NCI-H2171 treated with DMSO at 0.1 percent for 48 hours (cell line): ENCODE measurements at regions not wholly inside any gene's neighbourhood (a gene's known extent, or its start where the extent isn't known, plus 50 kb on each side); places are given as distances from the start of the nearest gene placed in this dataset.
"Not testable (repeated sequence)": the region's sequence is repeated elsewhere in the genome, so short reads cannot be mapped to it uniquely, and the experiment has no call there.

ENCODE experiments used
- DNase-seq: peaks from one replicate; lab custom pipeline; 2025; lab: John Stamatoyannopoulos, UW

GRCh38 chr12:115394496-115395220 lies 710.7 kb upstream of the TBX3 start:
- no peak for DNase-seq

- no peak for DNase-seq
Measured at GRCh38 chr12:115388139-115388538, 704.2 kb upstream of the TBX3 start.

GRCh38 chr12:115387467-115387901 lies 703.5 kb upstream of the TBX3 start:
- DNase-seq = no peak

- DNase-seq = no peak
Measured at GRCh38 chr12:115386946-115387345, 703.0 kb upstream of the TBX3 start.

GRCh38 chr12:115385141-115385540 lies 701.2 kb upstream of the TBX3 start:
- no peak for DNase-seq

GRCh38 chr12:115384391-115384790 lies 700.4 kb upstream of the TBX3 start:
- DNase-seq = no peak

GRCh38 chr12:115383668-115384067 lies 699.7 kb upstream of the TBX3 start:
- no peak for DNase-seq

- DNase-seq = no peak
Measured at GRCh38 chr12:115382681-115383080, 698.7 kb upstream of the TBX3 start.

GRCh38 chr12:115380546-115381120 lies 696.7 kb upstream of the TBX3 start:
- DNase-seq = no peak

- DNase-seq = no peak
Measured at GRCh38 chr12:115378291-115378690, 694.3 kb upstream of the TBX3 start.

GRCh38 chr12:115377779-115378178 lies 693.8 kb upstream of the TBX3 start:
- DNase-seq = no peak

- DNase-seq = no peak
Measured at GRCh38 chr12:115377230-115377629, 693.3 kb upstream of the TBX3 start.

GRCh38 chr12:115375186-115375991 lies 691.4 kb upstream of the TBX3 start:
- no peak for DNase-seq

GRCh38 chr12:115374480-115375185 lies 690.7 kb upstream of the TBX3 start:
- no peak for DNase-seq

- DNase-seq = no peak
Measured at GRCh38 chr12:115371711-115372110, 687.7 kb upstream of the TBX3 start.

GRCh38 chr12:115370650-115371049 lies 686.7 kb upstream of the TBX3 start:
- no peak for DNase-seq

- DNase-seq = no peak
Measured at GRCh38 chr12:115370207-115370606, 686.2 kb upstream of the TBX3 start.

GRCh38 chr12:115366277-115366676 lies 682.3 kb upstream of the TBX3 start:
- DNase-seq = not testable (repeated sequence)

- not testable (repeated sequence) for DNase-seq
Measured at GRCh38 chr12:115365765-115366164, 681.8 kb upstream of the TBX3 start.

GRCh38 chr12:115364921-115365320 lies 680.9 kb upstream of the TBX3 start:
- no peak for DNase-seq

- DNase-seq = no peak
Measured at GRCh38 chr12:115362339-115362976, 678.5 kb upstream of the TBX3 start.

GRCh38 chr12:115357681-115358080 lies 673.7 kb upstream of the TBX3 start:
- DNase-seq = no peak
